ENCODE measurements at regions not wholly inside any gene's neighbourhood (a gene's known extent, or its start where the extent isn't known, plus 50 kb on each side); places are given as distances from the start of the nearest gene placed in this dataset.

- TF ChIP-seq CTCF (IDR thresholded peaks at IDR 0.05): no peak
- TF ChIP-seq EZH2 (IDR thresholded peaks at IDR 0.05; ENCODE audit: borderline replicate concordance, insufficient read depth, low read depth, low read length, poor library complexity, severe bottlenecking): no peak
Measured at GRCh38 chr14:105979446-105979845, 453.1 kb downstream of the TMEM121 start.
